ENCODE measurements at regions not wholly inside any gene's neighbourhood (a gene's known extent, or its start where the extent isn't known, plus 50 kb on each side); places are given as distances from the start of the nearest gene placed in this dataset.

GRCh38 chr10:37685741-37686683, 171.4 kb downstream of the ZNF248 start:
- DNase-seq (ENCODE audit: low read depth), result no peak

DNA sequence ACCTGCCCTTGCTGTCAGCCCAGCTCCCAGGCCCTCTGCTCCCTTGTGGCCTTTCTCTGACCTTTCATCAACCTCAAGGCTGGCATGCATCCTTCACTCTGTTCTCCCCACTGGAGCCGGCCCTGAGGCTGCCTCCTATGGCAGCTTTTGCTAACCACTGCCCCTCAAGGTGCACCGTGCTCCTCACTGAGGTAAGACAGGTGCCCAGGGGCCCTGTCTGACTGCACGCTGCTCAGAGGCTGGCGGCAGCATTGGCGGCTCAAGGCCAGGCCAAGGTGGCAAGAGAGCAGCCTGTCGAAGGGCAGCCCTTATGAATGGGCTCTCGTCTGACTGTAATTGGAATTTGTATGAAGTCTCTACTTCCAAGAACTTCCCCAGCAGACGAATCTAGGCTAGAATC, 172.6 kb downstream of the ZNF248 start:
- DNase-seq (ENCODE audit: low read depth), result no peak

DNA sequence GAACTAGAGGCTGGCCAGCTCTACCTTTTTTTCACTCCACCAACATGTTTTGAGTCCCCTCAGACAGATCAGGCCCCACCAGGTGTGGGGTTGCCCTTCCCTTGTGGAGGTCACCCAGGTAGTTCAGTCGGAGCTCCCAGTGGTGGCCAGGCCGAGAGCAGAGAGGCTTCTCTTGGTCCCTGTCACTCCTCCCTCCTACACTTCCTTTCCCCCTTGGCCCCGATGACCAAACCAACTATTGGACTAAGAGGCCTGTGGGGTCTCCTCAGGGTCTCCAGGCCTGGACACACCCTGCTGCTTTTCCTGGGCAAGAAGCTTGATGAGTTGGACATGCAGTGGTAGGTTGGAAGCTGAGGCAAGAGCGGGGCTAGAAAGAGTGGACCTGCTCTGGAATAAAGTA, 174.8 kb downstream of the ZNF248 start:
- no peak for DNase-seq (ENCODE audit: low read depth)

- DNase-seq (ENCODE audit: low read depth), result no peak
Measured at GRCh38 chr10:37681617-37681999, 175.8 kb downstream of the ZNF248 start.

DNA sequence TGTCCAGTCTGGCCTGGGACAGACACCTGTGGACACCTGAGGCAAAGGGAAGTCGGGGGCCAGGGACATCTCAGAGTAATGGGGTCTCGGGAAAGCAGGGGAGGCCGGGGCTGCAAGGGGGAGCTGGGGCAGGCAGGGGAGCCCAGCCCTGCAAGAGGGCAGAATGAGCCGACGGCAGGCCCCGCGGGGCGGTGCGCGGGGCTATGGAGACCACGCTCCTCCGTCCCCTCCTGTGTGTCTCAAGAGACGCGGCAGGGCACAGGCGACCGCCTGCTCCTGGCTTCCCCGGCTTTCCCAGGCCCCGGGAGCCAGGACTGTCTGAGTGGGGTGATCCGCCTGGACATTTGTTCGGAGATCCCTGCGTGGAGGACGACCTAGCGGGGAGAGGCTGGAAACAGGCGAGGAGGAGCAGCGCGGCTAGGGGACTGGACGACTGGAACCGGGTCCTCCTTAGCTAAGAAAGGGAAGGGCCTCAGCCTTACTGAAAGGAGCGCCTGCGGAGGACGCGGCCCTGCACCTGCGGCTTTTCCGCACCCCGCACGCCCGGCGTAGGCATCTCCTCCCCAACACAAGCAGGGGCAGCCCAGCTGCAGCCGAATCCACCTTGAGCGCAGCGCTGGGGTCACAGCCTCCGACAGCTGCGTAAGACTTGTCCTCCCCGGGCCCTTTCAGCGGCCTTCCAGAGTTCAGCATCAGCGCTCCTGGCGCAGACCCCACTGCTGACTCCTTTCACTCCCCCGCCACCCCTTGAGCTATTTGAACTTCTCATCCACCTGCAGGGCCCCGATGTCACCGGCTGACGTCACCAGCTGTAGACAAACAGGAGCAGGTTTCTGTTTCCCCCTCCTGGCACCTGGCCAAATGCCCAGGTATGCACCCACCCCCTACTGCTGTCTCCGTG, 176.4 kb downstream of the ZNF248 start:
- DNase-seq (ENCODE audit: low read depth), result no peak

DNA sequence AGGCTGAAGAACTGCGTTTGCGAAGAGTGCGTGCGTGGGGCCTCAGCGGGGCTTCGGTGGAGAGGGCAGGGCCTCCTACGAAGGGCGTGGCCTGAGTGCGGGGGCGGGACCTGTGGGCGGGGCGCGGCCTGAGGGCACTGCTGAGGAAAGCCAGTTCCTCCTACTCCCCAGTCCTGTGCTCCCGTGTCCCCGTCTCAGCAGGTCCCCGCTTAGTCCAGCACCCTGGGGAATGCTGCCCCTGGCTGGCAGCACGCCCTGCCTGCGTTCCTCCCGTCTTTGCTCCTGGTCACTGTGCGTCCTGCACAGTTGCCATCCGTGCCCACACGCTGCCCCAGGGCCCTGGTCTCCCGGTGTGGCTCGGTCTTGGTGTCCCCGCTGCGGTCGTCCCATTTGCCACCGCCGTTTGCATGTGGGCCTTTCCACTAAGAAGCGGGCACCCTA, 177.1 kb downstream of the ZNF248 start:
- DNase-seq (ENCODE audit: low read depth), result no peak

- no peak for DNase-seq (ENCODE audit: low read depth)
Measured at GRCh38 chr10:37679465-37679864, 177.9 kb downstream of the ZNF248 start.

GRCh38 chr10:37675449-37675848, 182.0 kb downstream of the ZNF248 start:
- no peak for DNase-seq (ENCODE audit: low read depth)

GRCh38 chr10:37671802-37672201, 185.6 kb downstream of the ZNF248 start:
- no peak for DNase-seq (ENCODE audit: low read depth)

- DNase-seq (ENCODE audit: low read depth), result no peak
Measured at GRCh38 chr10:37667736-37668135, 189.7 kb downstream of the ZNF248 start.

DNA sequence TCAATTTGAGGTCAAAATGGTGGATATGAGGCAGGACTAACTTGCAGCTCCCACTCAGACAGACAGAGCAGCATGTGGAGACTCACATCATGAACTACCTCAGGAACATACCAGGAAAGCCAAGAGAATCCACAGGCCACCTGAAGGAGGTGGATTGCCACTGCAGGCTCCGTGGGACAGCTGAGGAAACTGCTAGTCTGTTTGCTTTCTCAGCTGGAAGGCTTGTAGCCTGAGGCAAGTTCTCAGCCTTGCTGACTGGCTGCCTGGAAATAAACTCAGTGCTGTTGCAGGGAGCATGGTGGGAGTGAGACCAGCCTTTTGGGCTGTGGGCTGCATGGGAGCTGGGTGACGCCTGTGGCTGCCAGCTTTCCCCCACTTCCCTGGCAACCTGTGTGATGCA, 202.9 kb downstream of the ZNF248 start:
- no peak for DNase-seq (ENCODE audit: low read depth)

- no peak for DNase-seq (ENCODE audit: low read depth)
Measured at GRCh38 chr10:37643187-37643586, 214.2 kb downstream of the ZNF248 start.

GRCh38 chr10:37640301-37640700, 217.1 kb downstream of the ZNF248 start:
- DNase-seq (ENCODE audit: low read depth), result no peak

DNA sequence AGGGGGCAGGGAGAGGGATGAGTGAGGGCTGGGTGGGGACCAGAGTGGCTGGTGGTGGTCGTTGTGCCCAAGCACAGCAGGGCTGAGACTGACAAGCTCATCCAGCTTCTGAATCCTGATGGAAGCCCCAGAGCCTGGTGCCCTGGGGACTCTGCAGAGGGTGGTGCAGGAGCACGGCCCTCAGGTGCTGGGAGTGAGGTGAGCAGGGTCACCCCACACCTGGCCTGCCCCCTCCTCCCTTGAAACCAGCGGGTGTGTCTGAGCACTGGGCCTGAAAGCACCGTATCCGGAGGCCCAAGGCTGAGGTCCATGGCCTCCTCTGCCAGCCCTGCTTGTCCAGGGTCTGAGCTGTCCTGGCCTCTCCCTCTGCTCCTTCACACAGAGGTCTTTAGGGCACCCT, 218.2 kb downstream of the ZNF248 start:
- DNase-seq (ENCODE audit: low read depth), result no peak

DNA sequence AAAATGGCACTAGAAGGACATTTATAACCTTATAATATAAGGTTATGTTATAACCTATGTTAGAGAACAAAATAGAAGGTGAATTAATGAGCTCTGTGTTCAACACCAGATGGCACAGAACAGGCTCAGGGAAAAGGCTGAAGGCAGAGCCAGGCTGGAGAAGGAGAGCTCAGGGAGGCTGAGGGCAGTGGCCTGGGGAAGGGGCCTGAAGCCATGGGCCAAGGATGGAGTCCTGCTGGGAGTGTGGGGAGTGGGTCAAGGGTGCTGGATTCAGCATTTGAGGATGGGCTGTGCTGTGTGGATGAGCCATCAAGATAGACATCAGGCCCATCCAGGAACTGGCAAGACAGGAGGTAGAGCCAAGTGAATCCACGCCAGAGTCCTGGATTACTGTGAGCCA, 218.8 kb downstream of the ZNF248 start:
- DNase-seq (ENCODE audit: low read depth), result no peak

DNA sequence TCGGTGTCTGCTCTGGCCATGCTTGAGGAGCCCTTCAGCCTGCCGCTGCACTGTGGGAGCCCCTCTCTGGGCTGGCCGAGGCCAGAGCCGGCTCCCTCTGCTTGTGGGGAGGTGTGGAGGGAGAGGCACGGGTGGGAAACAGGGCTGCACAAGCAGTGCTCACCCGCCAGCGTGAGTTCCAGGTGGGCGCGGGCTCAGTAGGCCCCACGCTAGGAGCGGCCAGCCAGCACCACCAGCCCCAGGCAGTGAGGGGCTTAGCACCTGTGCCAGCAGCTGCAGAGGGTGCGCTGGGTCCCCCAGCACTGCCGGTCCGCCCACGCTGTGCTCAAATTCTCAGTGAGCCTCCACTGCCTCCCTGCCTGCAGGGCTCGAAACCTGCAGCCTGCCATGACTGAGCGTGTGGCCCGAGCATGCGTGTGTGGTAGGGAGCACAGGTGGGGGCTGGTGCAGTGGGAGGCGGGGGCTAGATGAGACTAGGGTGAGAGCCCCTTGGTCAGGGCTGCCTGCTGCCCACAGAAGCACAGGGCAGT, 223.0 kb downstream of the ZNF248 start:
- DNase-seq (ENCODE audit: low read depth), result no peak

DNA sequence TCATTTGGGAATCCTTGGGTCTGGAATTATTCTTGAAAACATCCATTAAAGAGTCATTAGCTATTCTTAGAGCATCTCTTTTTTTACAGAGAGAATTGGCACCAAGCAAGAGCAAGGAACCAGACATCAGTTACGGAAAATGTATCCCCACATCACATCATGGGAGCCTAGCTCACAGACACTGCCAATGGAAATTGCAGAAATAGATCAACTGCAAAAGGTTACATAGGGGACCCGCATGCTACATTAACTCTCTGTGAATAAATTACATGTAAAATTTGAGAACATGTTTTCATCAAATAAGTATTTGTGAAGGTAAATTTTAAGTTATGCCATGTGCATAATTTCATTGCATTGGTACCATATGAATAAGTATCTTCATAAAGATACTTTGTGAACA, 224.8 kb downstream of the ZNF248 start:
- no peak for DNase-seq (ENCODE audit: low read depth)

DNA sequence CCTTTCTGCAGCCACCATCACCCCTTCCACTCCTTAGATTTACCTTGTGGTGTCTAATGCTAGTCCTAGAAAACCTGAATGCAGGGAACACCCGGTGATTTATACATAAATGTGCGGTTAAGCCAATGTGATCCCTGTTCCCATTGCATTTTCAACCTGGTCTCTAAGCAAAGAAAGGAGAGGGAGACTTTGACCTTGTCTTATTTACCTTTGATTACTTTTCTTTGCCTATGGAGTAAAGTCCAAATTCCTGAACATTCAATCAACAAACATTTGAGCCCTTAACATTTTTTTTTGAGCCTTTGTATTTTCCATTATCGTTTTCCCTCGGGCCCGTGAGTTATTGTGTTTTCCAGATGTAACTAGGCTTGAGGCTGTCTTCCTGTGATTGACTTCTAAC, 233.9 kb downstream of the ZNF248 start:
- no peak for DNase-seq (ENCODE audit: low read depth)

- no peak for DNase-seq (ENCODE audit: low read depth)
Measured at GRCh38 chr10:37619336-37619735, 238.1 kb downstream of the ZNF248 start.

- no peak for DNase-seq (ENCODE audit: low read depth)
Measured at GRCh38 chr10:37588299-37588698, 269.1 kb downstream of the ZNF248 start.

DNA sequence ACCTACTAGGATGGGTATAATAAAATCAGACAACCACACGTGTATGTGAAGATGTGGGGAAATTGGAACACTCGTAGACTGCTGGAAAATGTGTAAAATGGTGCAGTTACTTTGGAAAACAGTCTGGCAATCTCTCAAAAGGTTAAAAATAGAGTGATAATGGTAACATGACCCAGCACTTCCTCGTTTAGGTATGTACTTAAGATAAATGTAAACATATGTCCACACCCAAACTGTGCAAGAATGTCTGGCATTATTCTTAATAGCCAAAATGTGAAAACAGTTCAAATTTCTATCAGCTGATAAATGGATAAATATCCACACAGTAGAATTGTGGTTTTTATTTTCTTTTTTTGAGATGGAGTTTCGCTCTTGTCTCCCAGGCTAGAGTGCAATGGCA, 272.8 kb downstream of the ZNF248 start:
- no peak for DNase-seq (ENCODE audit: low read depth)

GRCh38 chr10:37582237-37582636, 275.2 kb downstream of the ZNF248 start:
- no peak for DNase-seq (ENCODE audit: low read depth)

DNA sequence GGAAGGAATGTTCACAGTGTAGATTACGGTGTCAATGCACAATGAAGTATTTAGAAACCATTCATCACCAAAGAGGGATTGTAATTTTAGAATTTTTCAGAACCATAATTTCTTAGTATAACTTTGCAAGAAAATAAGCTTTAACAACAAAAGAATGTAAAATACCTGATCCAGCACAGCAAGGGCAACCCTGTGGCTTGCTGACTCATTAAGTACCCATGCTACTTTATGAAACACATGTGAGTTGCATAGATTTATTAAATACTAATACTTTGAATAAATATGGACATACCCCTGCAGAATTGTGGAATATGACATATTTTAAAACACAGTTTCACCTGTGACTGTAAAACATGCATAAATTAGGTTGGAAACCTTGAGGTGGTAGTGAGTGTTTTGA, 281.3 kb downstream of the ZNF248 start:
- DNase-seq (ENCODE audit: low read depth), result no peak

Data from ELR (cell line).